Mucosa of descending colon (tissue), 3 donors: ENCODE measurements at regions not wholly inside any gene's neighbourhood (a gene's known extent, or its start where the extent isn't known, plus 50 kb on each side); places are given as distances from the start of the nearest gene placed in this dataset.
"Not testable (repeated sequence)": the region's sequence is repeated elsewhere in the genome, so short reads cannot be mapped to it uniquely, and the experiment has no call there.

ENCODE experiments used
- ATAC-seq: fragments of 200-7000 bp; cut with Tn5 transposase; one replicate; pipeline ENCODE4 v1.9.1; 2020; ENCODE audit warnings: mild to moderate bottlenecking, moderate library complexity
- DNase-seq, 3 donors: peaks; one replicate each; pipeline ENCODE4 v3.0.0-alpha.2; 2020
- H3K36me3 ChIP-seq: fragments of 200-600 bp; one replicate; pipeline ENCODE4 v1.8.0; 2021; ENCODE audit warnings: low read depth, mild to moderate bottlenecking
- H3K4me1 ChIP-seq: fragments of 200-600 bp; one replicate; pipeline ENCODE4 v1.8.0; 2021; ENCODE audit warnings: low read depth, mild to moderate bottlenecking
- H3K4me3 ChIP-seq: fragments of 200-600 bp; one replicate; pipeline ENCODE4 v1.8.0; 2021; ENCODE audit warnings: mild to moderate bottlenecking
- H3K9me3 ChIP-seq: fragments of 200-600 bp; one replicate; pipeline ENCODE4 v1.8.0; 2021; ENCODE audit warnings: mild to moderate bottlenecking
- intact Hi-C, 2 donors: fragments of 100-400 bp; cut with DNase I in 1 of 2; cut with micrococcal nuclease in 1 of 2; formaldehyde crosslinking; loops; one replicate each; pipeline versions ENCODE4 v1.11.0 to v1.11.1; 2022; cut with DNase I, micrococcal nuclease
- TF ChIP-seq, protein P1 (sequence below): fragments of 200-600 bp; IDR thresholded peaks from one replicate; pipeline ENCODE4 v1.8.0; 2022; ENCODE audit warnings: antibody characterized with exemption, mild to moderate bottlenecking
- donor health status: DM: no; HTN: no; CAD: no; lungs with moderate emphysema.
- donor health status: DM: no; HTN: no; CAD: no.
- donor health status: DM: no; HTN: yes; CAD: no.

DNA sequence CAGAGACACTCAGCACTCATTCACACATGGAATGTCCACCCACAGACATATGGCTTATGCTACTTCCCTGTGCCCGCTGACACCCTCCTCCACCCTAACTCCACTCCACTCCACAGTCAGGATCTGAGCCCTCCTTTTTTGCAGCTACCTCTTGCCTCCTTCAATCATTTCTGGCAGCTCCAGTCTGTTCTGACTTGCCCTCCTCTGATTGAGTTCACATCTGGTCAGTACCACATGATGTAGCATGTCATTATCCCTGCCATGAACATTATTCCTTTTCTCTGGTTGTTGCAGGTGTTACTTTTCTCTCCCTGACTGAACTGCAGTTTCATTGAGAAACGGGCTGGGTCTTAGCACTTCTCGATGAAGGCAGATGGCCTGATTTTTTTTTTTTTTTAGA, 130.1 kb upstream of the EGR2 start:
- no peaks in the 10 kb centered on the region for H3K9me3 ChIP-seq
- no peak overlapping the region for H3K4me3 ChIP-seq
- DNase-seq: no peak
- intact Hi-C loops: no loop called here
- TF ChIP-seq, protein P1, sequence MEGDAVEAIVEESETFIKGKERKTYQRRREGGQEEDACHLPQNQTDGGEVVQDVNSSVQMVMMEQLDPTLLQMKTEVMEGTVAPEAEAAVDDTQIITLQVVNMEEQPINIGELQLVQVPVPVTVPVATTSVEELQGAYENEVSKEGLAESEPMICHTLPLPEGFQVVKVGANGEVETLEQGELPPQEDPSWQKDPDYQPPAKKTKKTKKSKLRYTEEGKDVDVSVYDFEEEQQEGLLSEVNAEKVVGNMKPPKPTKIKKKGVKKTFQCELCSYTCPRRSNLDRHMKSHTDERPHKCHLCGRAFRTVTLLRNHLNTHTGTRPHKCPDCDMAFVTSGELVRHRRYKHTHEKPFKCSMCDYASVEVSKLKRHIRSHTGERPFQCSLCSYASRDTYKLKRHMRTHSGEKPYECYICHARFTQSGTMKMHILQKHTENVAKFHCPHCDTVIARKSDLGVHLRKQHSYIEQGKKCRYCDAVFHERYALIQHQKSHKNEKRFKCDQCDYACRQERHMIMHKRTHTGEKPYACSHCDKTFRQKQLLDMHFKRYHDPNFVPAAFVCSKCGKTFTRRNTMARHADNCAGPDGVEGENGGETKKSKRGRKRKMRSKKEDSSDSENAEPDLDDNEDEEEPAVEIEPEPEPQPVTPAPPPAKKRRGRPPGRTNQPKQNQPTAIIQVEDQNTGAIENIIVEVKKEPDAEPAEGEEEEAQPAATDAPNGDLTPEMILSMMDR: no peak
- no peak for ATAC-seq
- no peaks in the 10 kb centered on the region for H3K4me1 ChIP-seq
- no peaks in the 10 kb centered on the region for H3K36me3 ChIP-seq

DNA sequence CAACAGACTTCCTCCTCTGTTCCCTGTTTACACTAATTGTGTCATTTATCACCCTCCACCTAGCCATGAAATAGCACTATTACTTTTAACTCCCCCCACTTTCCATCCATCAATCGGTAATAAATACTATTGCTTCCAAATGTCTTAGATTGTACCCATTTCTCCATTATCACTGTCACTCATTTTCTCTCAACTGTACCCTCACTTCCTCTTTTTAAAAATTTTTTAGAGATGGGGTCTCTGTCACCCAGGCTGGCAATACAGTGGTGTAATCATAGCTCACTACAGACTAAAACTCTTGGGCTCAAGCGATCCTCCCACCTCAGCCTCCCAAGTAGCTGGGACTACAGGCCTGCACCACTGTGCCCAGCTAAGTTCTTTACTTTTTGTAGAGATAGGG, 123.5 kb upstream of the EGR2 start:
- Histone ChIP-seq H3K36me3 (no peaks in the 10 kb centered on the region), H3K9me3 (no peaks in the 10 kb centered on the region), H3K4me1 (no peaks in the 10 kb centered on the region), H3K4me3 (no peak overlapping the region)
- TF ChIP-seq, protein P1: no peak
- ATAC-seq: no peak
- intact Hi-C loops: no loop called here
- no peak for DNase-seq

GRCh38 chr10:62938672-62939071, 122.5 kb upstream of the EGR2 start:
- intact Hi-C loops: no loop called here
- no peak for ATAC-seq

GRCh38 chr10:62937674-62938073, 121.5 kb upstream of the EGR2 start:
- no peaks in the 10 kb centered on the region for H3K4me1 ChIP-seq
- ATAC-seq (no peak), DNase-seq (no peak)
- H3K4me3 ChIP-seq: no peak overlapping the region
- intact Hi-C loops: no loop called here
- H3K9me3 ChIP-seq: no peaks in the 10 kb centered on the region
- TF ChIP-seq, protein P1: no peak
- no peaks in the 10 kb centered on the region for H3K36me3 ChIP-seq

More at GRCh38 chr10:62938672-62939071, 122.5 kb upstream of the EGR2 start:
- H3K4me1 ChIP-seq: no peaks in the 10 kb centered on the region
- H3K4me3 ChIP-seq: no peak overlapping the region
- H3K36me3 ChIP-seq: no peaks in the 10 kb centered on the region
- H3K9me3 ChIP-seq: no peaks in the 10 kb centered on the region
- no peak for DNase-seq
- TF ChIP-seq, protein P1: no peak

- no peak overlapping the region for H3K4me3 ChIP-seq
- H3K36me3 ChIP-seq: no peaks in the 10 kb centered on the region
- intact Hi-C loops: no loop called here
- ATAC-seq (no peak), DNase-seq (no peak)
- H3K9me3 ChIP-seq: no peaks in the 10 kb centered on the region
- TF ChIP-seq, protein P1: no peak
- H3K4me1 ChIP-seq: no peaks in the 10 kb centered on the region
Observed at GRCh38 chr10:62935022-62935421, 118.9 kb upstream of the EGR2 start.

- ATAC-seq: no peak
- Histone ChIP-seq H3K9me3 (no peaks in the 10 kb centered on the region), H3K36me3 (no peaks in the 10 kb centered on the region), H3K4me1 (no peaks in the 10 kb centered on the region), H3K4me3 (no peak overlapping the region)
- no peak for DNase-seq
- intact Hi-C loops: no loop called here
- TF ChIP-seq, protein P1: no peak
Observed at GRCh38 chr10:62934258-62934657, 118.1 kb upstream of the EGR2 start.

DNA sequence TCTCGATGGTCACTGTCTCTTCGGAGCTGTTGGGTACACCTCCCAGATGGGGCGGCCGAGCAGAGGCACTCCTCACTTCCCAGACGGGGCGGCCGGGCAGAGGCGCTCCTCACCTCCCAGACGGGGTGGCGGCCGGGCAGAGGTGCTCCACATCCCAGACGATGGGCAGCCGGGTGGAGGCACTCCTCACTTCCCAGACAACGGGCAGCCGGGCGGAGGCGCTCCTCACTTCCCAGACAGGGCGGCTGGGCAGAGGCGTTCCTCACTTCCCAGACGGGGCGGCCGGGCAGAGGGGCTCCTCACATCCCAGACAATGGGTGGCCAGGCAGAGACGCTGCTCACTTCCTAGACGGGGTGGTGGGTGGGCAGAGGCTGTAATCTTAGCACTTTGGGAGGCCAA, 112.6 kb upstream of the EGR2 start:
- ATAC-seq, H3K9me3 ChIP-seq, H3K4me3 ChIP-seq, H3K36me3 ChIP-seq, H3K4me1 ChIP-seq, intact Hi-C loops, DNase-seq: not testable (repeated sequence)
